ENCODE measurements at regions not wholly inside any gene's neighbourhood (a gene's known extent, or its start where the extent isn't known, plus 50 kb on each side); places are given as distances from the start of the nearest gene placed in this dataset.
"Not testable (repeated sequence)": the region's sequence is repeated elsewhere in the genome, so short reads cannot be mapped to it uniquely, and the experiment has no call there.

DNA sequence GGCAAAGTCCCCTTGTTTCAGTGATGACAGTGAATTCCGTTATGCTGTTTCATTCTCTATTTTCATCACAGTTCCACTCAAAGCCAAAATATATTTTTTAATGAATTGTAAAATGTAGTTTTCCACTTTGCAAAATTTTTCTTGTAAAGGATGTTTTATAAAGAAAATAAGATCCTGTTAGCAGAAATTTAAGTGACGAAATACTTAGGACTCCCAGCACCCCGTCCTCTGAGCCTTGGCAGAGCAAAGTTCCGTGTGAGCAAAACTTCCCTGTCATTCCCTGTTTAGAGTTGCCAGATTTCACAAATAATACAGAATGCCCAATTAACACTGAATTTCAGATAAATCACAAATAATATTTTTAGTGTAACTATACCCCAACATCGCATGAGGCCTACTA, 81.0 kb upstream of the RBPJ start:
- no peak for DNase-seq (ENCODE audit: low read depth, low spot score)

DNA sequence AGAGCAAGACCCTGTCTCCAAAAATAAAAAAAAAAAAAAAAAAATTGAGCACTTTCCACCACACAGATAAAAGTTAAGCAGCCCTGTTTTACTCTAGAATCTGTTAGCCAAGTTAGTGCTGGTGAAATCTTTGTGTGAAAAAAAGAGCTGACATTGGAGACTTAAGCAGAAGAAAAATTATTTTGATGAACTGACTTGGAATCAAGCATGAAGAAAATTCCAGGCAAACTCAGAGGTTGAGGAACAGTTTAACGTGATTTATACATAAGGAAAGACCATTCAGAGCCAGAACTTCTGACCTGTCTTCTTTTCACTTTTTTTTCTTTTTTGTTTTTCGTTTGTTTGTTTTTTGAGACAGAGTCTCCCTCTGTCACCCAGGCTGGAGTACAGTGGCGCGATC, 79.6 kb upstream of the RBPJ start:
- no peak for DNase-seq (ENCODE audit: low read depth, low spot score)

DNA sequence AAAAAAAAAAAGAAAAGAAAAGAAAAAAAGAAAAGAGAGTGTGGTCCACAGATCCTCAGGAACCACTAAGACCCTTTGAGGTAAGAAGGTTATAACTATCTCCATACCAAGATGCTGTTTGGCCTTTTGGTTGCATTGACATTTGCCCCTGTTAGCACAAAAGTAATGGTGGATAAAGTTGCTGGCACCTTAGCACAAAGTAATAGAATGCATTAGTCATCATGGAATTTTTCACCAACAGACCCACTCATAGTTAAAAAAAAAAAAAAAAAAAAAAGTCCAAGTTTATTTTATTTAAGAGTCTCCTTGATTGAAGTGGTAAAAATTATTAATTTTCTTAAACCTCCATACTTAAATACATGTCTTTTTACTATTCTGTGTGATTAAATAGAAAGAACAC, 78.4 kb upstream of the RBPJ start:
- DNase-seq (ENCODE audit: low read depth, low spot score) = no peak

DNA sequence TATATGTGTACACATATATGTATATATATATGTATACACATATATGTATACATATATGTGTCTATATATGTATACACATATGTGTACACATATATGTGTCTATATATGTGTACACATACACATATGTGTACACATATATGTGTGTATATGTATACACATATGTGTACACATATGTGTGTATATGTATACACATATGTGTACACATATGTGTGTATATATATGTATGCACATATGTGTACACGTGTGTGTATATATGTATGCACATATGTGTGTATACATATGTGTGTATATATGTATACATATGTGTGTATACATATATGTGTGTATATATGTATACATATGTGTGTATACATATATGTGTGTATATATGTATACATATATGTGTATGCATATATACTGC, 76.7 kb upstream of the RBPJ start:
- DNase-seq (ENCODE audit: low read depth, low spot score) = not testable (repeated sequence)

DNA sequence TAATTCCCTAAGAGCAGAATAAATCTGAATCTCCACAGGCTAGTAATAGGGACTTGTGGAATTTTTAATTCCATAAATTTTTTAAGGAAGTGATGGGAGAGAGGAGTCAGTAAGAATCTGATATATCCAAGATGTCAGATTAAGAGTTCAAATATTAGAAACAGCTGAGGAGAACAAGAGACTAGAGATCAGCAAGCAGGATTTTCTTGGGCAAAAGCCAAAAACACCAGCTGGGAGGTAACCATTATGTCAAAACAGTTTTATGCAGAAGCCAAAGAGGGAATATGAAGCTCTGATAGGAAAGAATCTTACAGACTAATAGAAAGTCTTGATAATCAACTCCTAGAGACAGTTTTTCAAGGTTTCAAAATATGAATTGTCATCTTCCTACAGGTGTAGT, 72.2 kb upstream of the RBPJ start:
- no peak for DNase-seq (ENCODE audit: low read depth, low spot score)

DNA sequence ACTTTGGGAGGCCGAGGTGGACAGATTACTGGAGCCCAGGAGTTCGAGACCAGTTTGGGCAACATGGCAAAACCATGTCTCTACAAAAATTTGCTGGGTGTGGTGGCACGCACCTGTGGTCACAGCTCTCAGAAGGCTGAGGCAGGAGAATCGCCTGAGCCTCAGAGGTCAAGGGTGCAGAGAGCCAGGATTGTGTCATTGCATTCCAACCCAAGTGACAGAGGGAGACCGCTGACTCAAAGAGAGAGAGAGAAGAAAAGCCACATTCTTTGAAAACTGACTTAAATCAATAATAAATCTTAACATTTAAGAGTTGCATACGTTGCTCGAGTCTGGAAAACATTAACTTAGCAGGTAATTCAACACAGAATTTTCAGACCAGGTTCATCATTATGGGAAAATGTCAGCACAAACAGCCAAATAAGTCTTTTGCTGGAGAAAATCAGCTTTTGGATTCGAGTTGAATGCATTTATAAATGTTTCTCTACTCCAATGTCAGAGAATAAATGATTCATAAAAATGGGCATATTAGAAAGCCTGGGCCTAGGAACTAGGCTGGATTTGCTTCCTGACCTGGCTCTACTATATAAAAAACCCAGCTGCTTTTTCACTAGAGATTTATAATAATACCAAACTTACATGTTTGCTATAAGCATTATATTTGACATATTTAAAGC, 68.3 kb upstream of the RBPJ start:
- DNase-seq (ENCODE audit: low read depth, low spot score) = no peak

DNA sequence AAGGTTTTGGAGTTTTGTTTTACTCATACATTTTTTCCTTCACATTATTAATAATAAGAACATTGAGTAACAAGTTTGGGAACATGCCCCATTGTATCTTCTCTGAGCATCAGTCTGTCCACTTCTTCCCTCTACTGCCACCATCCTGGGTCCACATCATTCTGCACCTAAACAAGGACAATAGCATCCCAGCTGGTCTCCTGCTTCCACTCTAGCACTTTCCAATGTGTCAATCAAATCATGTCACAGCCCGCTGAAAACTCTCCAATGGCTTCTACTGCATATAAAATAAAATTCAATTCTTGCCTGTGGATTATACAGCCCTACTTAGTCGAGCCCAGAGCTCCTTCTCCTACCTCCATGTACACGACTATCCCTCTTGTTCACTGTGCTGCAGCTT, 66.8 kb upstream of the RBPJ start:
- DNase-seq (ENCODE audit: low read depth, low spot score) = no peak

DNA sequence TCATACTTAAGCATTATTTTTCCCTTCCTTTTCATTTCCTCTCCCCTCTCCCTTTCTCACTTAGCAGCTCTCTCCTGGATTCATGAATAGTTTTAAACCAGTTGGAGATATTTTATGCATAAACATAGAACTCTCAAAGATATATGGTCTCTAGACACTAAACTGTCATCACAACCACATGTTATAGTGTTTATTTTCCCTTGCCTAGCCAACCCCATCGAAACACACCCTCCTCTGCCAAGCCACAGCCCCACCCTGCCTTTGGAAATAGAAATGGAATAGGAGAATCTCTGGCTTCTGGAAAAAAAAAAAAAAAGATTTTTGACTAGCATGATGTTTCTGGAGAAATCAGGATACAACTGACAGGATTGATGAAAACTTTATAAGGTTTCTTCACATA, 64.8 kb upstream of the RBPJ start:
- no peak for DNase-seq (ENCODE audit: low read depth, low spot score)

DNA sequence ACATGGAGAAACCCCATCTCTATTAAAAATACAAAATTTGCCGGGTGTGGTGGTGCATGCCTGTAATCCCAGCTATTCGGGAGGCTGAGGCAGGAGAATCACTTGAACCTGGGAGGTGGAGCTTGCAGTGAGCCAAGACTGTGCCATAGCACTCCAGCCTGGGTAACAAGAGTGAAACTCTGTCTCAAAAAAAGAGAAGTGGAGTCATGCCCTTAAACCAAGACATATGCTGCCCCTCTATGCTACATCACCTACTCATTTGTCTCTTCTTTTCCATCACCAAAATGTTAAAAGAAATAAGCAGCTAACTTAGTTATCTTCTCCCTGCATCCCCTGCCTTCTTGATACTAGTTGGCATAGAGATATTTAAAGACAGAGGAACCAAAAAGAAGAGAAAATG, 63.4 kb upstream of the RBPJ start:
- DNase-seq (ENCODE audit: low read depth, low spot score) = not testable (repeated sequence)

DNA sequence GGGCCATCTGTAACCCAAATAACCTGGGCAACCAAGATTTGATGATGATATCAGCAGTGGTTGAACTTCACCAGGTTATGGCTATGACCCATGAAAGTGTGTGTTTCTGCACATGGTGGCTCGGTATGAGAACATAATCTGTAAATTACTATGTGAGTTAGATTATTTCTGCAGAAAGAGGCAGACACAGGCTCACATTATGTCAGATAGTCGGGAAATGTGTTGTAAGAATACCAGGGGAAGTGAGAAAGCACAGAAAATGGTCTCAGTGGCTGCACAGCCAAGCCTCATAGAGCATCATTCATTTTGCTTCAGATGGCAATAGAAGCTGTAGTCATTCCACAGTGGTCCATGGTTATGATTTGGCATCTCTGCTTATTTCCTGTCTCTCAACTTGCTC, 63.0 kb upstream of the RBPJ start:
- no peak for DNase-seq (ENCODE audit: low read depth, low spot score)

DNA sequence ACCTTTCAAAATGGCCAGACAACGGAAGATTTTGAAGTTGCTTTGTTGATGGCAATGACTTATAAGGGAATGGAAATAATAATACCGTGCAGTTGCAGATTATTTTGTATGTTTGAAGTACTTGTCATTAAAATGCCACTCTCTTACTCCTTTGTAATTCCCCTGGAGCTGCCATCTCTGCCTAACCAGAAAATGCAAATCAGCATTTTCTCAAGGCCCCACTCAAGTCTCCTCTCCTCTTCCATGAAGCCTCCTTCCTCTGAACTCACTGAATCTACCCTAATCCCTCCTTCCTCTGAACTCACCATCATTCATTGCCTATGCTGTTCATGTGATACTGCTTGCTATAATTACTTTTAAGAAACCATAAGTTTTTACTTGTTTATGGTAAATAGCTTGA, 60.2 kb upstream of the RBPJ start:
- DNase-seq (ENCODE audit: low read depth, low spot score) = no peak

DNA sequence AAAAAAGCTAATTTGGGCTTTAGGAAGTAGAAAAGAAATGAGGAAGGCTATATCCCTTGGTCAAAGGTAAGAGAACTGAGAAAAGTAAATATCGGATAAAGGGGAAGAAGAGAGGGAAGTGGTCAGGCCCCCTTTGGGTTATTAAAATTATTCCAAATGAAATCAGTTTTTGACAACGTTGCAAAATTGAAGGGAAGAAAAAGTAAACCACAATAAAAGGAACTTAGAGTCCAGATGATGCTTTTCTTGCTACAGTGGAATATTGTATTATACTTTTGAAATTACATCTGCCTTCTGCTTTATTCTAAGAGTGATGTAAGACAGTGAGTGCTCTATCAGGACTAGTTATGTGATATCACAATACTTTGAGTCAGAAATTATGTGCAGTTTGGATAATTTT, 59.4 kb upstream of the RBPJ start:
- DNase-seq (ENCODE audit: low read depth, low spot score) = no peak

DNA sequence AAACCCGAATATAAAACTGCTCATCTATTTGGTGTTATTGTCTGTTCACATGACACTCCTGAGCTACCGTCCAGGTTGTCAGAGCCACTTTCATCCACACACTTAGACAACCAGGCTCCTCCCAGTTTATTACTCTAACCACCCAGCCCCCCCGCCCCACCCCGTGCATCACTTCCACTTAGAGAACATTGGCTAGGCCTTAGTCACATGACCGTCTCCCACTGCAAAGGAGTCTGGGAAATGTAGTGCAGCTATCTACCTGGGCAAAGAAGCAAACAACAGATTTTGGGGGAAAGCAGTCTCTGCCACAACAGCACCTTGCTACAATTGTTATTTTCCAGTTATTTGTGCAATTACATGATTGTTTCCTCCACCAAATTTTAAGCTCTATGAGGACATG, 57.6 kb upstream of the RBPJ start:
- DNase-seq (ENCODE audit: low read depth, low spot score) = peak; percentile 57

DNA sequence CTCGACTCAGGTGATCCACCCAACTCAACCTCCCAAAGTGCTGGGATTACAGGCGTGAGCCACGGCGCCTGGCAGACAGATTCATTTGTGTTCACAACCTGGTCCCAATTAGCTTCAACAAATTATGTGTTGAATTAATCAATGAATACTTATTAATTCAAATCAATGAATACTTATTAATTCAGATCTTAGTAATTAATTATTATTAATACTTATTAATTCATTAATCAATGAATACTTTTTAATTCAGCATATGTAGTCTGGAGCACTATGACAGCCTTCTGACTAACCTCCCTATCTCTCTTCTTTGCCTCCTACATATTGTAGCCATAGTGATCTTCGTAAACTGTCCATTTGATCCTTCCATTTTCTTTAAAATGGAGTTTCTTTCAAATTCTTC, 56.7 kb upstream of the RBPJ start:
- DNase-seq (ENCODE audit: low read depth, low spot score) = no peak

DNA sequence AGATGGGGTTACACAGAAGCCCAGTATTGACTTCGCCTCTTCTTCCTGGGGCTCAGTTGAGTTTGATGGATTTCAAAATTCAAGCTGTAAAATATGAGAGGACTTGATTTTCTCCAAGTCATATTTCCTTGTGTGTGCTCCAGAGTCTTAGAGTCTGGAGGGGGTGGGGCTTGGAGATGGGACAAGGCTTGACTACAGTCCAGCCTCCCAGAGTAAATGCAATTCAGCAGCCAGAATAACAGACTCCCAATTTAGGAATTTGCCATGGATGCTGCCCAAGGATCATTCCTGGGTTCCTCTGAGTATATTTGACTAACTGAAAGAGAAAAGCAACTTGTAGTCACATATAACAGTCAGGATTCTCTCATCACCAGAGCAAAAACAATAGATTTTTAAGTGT, 53.7 kb upstream of the RBPJ start:
- no peak for DNase-seq (ENCODE audit: low read depth, low spot score)

DNA sequence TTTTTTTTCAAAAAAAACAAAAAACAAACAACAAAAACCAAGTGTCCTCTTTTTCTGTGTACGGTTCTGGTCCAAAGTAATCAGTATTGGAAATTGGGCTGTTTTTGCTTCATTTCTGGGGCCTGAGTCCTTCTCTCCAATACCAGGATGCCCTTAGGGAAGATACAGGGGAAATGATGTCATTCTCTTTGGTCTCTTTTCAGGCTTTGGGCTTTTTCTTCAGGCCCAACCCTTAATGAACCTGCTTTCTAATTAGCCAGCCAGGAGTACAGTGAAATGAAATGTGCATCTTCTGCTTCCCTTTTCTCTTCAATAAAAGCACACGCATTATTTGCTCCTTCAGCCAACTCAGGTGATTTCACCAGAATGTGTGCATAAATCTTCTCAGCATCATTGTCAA, 52.6 kb upstream of the RBPJ start:
- no peak for DNase-seq (ENCODE audit: low read depth, low spot score)

DNA sequence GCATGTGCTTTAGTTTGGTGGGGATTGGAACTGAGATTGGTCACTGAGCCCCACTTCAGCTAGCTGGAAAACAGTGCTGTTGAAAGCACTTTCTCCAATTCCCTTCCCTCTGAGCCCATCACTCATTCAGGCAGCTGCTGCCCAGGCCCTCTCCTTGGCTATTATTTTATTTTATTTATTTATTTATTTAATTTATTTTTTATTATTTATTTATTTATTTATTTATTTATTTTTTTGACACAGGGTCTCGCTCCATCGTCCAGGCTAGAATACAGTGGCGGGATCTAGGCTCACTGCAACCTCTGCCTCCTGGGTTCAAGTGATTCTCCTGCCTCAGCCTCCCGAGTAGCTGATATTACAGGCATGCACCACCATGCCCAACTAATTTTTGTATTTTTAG, 51.8 kb upstream of the RBPJ start:
- DNase-seq (ENCODE audit: low read depth, low spot score) = no peak
